NCI-H345 (cell line): ENCODE measurements at regions not wholly inside any gene's neighbourhood (a gene's known extent, or its start where the extent isn't known, plus 50 kb on each side); places are given as distances from the start of the nearest gene placed in this dataset.
"Not testable (repeated sequence)": the region's sequence is repeated elsewhere in the genome, so short reads cannot be mapped to it uniquely, and the experiment has no call there.

Experiments
- DNase-seq: peaks from one replicate; lab custom pipeline; 2025; lab: John Stamatoyannopoulos, UW

DNA sequence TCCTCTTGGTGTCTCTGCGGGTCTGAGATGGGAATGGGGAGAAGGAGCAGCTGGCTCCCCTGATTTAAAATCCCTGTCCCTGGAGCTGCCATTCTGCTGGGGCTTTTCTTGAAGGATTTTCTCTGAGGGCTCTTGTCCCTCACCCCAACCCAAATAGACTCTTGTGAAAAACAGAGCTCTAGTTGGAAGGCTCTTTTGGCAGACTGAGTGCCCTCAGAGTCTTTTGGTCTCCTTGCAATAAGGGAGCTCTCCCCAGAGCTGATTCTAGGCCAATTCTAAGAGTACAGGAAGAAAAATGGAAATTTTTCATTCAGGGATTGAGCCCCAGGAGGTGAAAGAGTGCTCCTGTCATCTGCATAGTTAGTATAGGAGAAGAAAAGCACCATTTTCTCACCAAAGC lies 238.3 kb downstream of the COG6 start:
- no peak for DNase-seq

DNA sequence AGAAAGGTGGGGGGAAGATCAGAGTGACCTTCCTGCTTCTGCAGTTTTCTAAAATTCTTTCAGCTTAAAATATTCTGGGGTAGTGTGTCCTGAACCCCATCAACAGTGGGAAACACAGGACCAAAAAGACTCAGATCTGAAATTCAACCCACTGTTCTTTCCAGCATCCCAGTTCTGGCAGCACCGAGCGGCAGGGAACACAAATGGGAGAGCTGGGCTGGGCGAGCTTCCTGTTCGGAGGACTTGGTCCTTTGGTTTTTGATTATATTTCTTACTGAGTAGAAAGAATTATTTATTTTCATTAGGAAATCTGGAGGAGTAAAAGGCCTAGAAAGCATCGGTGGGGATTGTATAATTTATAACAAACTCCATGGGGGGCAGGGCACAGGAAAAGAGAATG lies 239.1 kb downstream of the COG6 start:
- DNase-seq, result no peak

DNA sequence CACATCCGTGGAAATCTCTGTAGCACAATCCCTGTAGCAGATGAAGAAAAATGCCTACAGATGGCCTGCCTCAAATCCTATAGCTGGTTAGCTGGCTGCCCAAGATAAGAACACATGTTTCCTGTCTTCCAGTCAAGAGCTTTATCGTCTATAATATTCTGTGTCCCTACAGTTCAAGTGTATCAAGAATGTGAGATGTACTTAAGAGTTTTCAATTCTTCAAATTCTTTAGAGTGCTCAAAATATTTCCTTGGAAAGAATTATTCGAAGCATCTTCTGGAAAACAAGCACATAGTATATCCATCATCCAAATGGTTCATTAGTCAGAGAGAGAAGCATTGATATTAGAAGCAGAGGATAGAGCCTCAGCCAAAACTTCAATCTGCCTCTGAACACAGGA lies 239.8 kb downstream of the COG6 start:
- no peak for DNase-seq

DNA sequence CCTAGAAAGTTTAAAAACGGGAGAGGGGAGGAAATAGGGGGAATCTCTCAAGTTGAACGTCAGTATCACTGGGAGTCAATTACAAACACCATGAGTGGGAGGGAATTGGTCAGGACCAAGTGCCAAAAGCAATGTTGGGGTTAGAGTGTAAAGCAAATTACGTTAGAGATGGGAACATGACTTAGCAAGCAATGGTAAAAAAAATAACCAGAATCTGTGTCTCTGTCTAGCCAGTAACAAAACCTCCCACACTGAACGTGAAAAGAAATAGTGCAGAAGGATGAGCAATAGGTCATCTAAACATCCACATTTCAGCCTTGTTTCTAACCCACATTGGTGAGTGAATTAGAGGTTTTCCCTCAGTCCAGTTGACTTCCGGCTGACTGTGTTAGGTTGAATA lies 242.2 kb downstream of the COG6 start:
- DNase-seq, result no peak

DNA sequence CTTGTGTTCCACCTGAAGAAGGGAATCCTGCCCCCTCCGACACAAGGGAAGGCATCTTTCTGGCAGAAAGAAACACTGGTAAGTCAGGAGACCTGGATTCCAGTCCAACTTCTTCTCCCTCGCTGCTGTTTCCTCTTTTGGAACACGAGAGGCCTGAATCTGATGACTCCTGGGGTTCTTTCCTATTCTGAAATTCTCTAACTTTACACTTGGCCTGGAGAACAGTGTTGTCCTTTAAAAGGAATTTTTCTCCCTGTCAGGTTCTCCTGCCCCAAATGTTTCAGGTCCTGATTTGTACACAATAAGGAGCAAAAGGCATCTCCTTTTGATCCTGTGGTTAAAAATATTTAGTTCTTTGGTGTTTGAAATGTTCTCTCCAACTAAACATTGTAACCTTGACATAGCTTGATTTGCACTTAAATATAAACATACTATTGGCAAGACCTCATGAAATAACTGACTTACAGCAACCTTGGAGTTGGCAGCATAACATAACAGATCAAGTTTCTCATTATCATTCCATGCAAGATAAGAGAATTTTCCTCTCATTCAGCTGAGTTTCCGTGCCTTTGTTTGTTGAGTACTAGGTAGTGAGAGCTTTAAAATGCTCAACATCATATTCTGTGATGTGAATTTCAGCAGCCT lies 244.8 kb downstream of the COG6 start:
- no peak for DNase-seq

DNA sequence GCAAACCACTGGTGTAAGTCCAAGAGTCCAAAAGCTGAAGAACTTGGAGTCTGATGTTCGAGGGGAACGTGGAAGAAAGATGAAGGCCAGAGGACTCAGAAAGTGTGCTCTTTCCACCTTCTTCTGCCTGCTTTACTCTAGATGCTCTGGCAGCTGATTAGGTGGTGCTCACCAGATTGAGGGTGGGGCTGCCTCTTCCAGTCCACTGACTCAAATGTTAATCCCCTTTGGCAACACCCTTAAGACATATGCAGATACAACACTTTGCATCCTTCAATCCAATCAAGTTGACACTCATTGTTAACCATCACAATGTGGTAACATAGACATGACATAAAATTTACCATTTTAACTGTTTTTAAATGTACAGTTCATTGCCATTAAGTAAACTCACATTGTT lies 249.5 kb downstream of the COG6 start:
- no peak for DNase-seq

DNA sequence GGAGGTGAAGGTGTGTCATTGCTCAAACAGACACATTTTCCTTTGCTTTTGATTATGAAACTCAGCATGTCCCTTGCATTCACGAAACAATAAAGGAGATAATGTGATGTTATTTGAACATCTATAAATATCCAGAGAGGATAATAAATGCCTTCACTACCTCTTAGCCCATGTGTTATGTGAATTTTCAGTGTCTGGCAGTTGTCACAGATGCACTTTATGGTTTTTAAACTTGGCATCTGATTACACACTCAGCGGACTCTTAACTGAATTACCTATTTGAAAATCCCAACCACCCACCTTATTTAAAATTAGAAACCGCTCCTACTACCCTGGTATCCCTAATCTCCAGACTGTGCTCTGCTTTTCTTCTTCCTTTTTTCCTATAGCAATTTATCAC lies 254.2 kb downstream of the COG6 start:
- no peak for DNase-seq

DNA sequence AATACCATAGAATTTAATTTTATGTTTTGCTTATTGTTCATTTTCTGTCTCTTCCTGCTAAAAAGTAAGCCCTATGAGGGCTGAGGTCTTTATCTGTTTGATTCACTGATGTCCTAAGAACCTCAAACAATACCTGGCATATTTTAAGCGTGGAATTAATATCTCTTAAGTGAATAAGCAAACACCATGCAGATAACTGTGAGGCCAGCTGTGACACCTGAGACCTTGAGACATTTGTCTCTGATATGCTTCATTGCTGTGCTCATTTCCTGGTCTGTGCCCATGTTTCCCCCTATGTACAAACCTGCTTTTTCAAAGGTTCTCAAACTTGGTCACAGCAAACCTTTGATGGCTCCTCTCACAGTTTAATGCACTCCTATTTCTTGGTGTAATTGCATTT lies 254.6 kb downstream of the COG6 start:
- DNase-seq, result no peak

DNA sequence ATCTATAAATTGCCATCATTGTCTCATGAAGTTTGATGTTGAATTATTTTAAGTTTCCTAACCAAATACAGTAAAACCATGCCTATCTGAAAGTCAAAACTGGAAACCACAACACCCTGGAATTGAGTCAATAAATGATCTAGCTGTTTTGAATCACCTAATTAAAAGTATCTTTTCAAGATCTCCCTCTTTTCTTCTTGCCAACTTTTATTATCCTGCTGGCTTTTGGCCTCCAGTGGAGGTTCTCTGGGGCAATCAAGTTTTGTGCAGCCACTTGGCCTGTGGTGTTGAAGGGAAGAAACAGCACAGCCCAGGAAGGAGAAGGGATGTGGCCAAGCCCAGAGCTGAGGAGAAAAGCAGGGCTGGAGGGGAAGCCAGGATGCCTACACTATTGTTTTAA lies 255.4 kb downstream of the COG6 start:
- no peak for DNase-seq

DNA sequence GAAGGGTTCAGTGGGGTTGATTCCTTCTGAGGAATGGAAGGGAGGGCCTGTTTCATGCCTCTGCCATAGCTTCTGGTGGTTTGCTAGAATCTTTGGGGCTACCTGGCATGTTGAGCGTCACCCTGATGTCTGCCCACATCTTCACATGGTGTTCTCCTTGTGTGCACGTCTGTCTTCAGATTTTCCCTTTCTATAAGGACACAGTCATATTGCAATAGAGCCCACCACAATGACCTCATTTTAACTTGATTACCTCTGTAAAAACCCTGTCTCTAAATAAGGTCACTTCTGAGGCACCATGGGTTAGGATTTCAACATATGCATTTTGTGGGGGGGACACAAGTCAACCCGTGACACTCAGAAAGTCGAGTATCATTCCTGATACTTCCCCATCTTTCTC lies 257.9 kb downstream of the COG6 start:
- DNase-seq, result no peak

DNA sequence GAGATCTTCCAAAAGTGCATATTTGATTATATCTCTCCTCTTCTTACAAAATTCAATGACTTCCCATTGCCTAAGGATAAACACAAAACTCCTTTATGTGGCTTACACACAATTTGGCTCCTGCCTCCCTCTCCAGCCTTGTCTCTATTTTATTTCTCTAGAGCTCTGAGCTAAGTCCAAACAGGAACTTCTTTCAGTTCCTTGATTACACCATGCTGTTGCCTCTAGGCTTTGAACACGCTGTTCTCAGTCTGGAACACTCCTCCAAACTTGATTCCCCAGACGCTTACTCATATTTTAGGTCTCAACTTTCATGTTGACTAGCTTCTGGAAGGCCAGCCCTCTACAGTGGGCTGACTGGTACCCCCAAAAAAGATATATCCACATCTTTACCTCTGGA lies 258.5 kb downstream of the COG6 start:
- no peak for DNase-seq

DNA sequence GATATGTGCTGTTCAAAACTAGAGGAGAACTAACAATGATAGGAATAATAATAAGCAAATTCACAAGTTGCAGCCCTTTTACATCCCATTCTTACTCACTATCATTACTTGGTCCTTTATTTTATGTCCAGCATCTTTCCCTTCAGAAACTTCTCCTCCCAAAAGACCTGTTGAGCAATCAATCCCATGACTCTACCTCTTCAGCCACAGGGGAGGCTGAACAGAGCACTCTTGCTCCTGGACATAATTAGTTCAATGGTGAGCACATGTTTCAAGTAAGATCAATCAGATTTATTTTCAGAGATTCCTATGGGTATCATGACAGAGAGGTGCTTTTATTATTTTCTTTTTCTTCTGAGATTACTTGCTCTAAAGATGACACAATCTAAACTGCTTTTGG lies 260.0 kb downstream of the COG6 start:
- DNase-seq, result no peak

DNA sequence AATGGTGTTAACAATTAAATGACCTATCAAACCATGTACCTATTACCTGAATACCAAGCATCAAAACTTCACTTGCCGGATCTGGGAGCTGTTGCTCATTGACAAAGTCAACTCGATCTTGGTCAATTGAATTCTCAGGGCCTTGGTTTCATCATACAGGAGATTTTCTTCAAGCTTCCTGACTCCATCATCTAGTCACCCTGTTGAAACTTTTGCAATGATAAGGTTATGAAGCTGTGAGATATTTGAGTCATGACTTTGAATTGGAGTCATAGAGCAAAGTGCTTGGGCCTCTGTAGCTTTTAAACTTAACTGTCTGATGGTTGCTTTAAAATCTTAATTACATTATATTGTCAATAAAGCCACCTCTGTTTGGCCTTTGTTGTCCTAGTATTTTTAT lies 260.9 kb downstream of the COG6 start:
- DNase-seq, result no peak

DNA sequence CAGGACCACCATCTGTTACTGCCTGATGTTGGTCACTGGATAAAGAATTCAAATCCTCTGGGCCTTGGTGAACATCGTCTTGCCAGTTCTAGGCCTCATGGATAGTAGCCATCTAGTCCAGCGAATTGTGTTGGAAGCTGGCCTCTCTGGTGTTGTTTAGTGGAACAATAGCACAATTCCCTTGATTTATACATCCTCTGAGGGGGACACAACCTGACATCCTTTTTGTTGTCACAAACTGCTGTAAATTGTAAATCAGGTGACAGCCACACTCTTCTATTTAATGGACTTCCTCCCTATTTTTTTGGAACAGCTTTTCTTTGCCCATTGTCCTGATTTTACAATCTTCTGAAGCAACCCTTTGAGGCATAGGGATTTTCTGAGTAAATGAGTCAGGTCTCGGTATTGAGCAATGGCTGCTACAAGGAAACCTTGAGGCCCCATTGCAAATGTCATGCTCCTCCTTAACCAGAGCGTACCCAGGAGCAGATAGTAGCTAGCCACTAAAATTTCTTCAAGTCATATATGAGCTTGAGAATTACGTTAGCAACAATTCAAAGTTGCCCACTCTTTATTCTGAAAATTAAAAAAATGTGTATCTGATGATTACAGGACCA lies 263.3 kb downstream of the COG6 start:
- no peak for DNase-seq

DNA sequence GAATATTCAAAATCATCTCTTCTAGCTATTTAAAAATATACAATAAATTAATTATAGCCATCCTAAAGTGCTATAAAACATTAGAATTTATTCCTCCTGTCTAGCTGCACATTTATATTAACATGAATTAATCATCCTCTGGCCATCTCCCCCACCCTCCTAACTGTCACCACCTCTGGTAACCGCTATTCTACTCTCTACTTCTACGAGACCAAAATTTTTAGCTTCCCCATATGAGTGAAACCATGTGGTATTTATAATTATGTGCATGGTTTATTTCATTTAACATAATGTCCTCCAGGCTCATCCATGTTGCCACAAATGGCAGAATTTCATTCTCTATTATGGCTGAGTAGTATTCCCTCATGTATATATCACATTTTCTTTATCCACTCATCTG lies 265.2 kb downstream of the COG6 start:
- DNase-seq, result no peak

DNA sequence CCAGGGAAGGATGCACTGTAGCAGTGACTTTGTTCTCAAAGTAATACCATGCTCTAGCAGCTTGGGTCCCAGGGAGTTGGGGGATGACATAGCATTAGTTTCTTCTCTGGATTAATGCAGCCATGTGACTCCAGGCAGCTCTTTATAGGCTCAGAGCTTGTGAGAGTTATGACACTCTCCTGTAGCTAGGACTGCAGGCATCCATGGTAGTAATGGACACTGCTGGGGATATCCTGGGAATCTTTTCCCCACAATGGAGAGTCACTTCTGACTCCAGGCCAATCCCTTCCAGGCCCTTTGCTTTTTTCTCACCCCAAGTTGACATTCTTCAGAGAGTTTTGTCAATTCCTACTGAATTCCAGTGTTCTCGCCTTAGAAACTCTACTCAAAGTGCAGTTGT lies 270.9 kb downstream of the COG6 start:
- no peak for DNase-seq

DNA sequence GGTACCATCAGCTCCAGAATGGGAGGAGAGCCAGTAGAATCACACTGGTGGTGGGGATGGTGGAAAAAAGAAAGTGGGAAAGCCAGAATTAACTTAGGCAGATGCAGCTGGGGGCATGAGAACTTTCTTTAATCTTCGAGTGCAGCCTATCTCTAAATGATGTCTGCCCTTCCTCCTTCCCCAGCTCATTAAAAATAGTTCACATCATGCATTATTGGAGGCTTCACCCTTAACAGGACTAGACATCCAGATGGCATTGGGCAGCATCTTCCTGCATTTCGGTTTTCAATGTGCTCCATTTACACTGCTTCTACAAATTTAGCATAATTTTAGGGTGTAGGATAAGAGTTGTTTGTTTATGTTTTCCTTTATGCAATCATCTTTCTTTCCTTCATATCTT lies 272.8 kb downstream of the COG6 start:
- no peak for DNase-seq

DNA sequence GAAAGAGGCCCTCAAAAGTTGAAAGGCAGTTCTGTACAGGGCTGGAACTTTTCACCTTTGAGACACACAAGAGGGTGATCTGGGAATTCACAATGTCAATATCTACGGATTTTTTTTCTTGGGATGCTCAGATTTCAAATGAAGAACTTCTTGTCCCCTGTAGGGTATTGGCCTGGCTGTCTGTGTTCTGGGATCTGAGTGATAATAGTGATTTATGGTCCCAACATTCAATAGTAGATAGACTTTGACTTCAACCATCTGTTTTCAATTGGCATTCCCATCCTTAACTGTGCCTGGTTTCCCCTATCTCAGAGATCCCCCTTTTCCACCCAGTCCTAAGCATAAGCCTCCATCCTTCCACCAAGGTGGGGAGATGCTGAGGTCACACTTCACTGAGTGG lies 274.1 kb downstream of the COG6 start:
- no peak for DNase-seq

DNA sequence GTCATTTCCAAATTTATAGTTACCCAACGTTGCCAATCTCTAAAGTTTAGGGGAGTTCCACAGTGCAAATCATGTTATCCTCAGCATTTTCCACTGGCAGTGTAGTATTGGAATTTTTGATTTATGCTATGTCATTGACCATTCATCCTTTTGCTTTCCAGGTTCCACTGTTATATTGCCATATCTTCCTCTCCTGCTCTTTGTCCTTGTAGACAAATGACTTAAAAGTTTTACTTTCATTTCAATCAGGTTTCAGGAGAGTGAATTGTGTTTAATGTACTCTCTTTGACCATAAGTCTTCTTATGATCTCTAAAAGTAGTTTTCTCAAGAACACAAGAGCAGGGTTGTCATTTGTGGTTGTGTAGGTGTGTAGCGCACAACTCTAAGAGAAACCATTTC lies 274.6 kb downstream of the COG6 start:
- DNase-seq, result no peak

DNA sequence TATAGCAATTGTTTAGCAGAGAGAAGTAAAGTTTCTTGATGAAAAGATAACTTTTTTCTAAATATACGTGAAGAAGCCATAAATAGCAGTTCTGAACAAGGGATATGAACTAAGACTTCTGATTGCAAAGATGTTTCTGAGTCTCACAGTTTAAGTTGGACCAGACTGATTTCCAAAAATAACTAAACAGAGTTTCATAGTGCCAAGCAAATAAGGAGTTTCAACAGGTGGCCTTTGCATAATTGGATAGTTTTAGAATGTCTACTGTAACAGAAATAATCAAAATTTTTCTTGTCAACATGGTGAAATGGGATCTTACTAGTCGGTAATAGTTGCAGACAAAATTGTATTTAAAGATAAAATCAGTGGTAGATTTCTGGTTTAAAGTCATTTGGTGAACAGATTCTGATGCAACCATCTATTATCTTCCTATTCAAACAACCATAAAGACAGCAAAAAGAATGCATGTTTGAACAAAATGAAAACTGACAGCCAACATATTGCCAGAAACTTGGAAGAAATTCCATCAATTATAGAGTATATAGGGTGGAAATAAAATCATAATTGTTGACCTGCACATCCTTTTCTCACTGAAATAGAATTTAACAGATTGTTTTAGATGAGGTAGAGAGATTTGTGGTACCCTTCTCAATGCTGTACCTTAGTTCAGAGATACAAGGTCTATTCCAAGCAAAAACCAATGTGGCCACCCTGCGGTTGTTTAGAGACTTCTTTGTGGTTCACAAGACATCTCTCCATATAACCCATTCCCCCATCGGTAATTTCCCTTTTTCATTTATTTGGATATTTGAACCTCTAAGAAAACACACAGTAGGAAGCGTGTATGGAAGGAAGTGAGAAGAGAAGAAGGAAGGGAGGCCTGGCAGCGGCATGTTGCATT lies 275.3 kb downstream of the COG6 start:
- no peak for DNase-seq

DNA sequence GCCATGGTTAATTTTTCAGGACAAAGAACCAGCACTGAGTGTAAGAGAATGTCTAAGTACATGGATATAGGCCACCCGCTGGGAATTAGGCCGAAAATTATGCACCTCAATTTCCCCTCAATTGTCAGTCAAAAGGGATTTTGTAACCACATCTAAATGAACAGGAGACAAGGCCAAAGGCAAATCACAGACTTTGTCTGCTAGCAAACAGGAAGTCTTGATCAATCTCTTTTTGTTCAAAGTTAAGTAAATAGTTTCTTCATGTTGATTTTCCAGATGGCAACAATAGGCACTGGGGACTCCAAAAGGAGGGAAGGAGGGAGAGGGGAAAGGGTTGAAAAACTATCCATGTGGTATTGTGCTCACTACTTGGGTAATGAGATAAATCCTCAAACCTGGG lies 276.0 kb downstream of the COG6 start:
- no peak for DNase-seq

DNA sequence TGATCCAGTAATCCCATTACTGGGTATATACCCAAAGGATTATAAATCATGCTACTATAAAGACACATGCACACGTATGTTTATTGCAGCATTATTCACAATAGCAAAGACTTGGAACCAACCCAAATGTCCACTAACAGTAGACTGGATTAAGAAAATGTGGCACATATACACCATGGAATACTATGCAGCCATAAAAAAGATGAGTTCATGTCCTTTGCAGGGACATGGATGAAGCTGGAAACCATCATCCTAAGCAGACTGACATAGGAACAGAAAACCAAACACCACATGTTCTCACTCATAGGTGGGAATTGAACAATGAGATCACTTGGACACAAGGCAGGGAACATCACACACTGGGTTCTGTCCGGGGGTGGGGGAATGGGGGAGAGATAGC lies 277.1 kb downstream of the COG6 start:
- DNase-seq, result not testable (repeated sequence)

DNA sequence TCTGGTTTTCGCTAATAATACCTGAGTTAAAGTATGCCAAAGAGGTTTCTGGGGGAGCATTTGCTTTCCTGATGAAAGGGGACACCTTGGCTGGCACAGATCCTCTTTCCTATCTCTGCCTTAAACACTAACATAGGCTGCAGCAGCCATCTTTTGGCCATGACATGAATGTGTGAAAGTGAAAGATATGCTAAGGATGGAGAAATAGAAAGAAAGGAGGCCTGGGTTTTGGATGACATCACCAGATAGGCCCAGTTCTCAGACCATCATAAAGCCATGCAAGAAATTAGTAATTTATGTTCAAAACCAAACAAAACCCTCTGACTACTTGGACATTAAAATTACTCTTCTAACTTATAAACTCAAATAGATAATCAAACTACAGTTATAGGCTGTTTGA lies 279.7 kb downstream of the COG6 start:
- no peak for DNase-seq
